ENCODE measurements at regions not wholly inside any gene's neighbourhood (a gene's known extent, or its start where the extent isn't known, plus 50 kb on each side); places are given as distances from the start of the nearest gene placed in this dataset.

DNA sequence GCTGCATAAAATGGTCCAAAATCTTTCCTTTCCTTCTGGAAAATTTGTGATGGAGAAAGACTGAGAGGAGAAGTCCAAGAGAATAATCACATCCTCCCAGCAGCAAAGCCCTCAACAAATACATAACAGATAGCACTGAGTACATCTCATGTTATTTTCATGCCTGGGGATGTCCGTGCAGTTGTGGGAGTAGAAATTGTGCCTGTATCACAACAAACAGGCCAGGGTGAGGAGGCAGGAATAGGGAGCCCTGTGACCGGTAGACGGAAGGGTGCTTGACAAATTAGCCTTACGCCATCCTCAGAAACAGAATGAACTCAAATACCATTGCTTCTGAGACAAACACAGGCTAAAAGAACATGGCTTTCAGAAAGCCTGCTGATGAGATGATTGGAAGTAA lies 333.2 kb upstream of the UMPS start:
- Histone ChIP-seq H3K4me3 (ENCODE audit: low read depth in 1 of 2, low read length in 2 of 2) (no peak overlapping the region), H3K27ac (ENCODE audit: low read depth, low read length) (no peak overlapping the region), H3K4me1 (ENCODE audit: control insufficient read depth in 1 of 2, insufficient read depth in 2 of 2, low read length in 2 of 2) (no peaks in the 10 kb centered on the region), H3K9ac (ENCODE audit: low read depth in 1 of 2, low read length in 2 of 2) (no peak overlapping the region), H3K36me3 (ENCODE audit: control insufficient read depth in 1 of 2, insufficient read depth in 2 of 2, low read length in 2 of 2) (no peaks in the 10 kb centered on the region), H3K9me3 (ENCODE audit: control insufficient read depth in 1 of 2, low read length in 2 of 2) (no peaks in the 10 kb centered on the region), H3K27me3 (ENCODE audit: control insufficient read depth in 1 of 2, insufficient read depth in 2 of 2, low read length in 2 of 2) (no peaks in the 10 kb centered on the region)

DNA sequence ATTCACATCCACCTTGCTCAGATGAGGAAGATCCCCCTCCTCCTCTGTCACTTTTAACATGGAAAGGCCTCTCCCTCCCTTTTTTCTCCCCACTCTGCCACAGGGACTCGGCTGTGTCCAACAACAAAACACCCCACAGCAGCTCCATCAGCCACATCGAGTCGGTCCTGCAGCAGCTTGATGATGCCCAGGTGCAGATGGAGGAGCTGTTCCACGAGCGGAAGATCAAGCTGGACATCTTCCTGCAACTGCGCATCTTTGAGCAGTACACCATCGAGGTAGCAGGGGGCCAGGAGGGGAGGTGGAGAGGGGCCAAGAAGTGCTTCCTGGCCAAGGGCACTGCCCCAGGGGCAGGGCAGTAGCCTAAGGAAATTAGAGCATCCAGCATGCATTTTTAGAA lies 331.7 kb upstream of the UMPS start:
- Histone ChIP-seq H3K27ac (ENCODE audit: low read depth, low read length) (no peak overlapping the region), H3K4me3 (ENCODE audit: low read depth in 1 of 2, low read length in 2 of 2) (no peak overlapping the region), H3K4me1 (ENCODE audit: control insufficient read depth in 1 of 2, insufficient read depth in 2 of 2, low read length in 2 of 2) (no peaks in the 10 kb centered on the region), H3K9me3 (ENCODE audit: control insufficient read depth in 1 of 2, low read length in 2 of 2) (no peaks in the 10 kb centered on the region), H3K9ac (ENCODE audit: low read depth in 1 of 2, low read length in 2 of 2) (no peak overlapping the region), H3K27me3 (ENCODE audit: control insufficient read depth in 1 of 2, insufficient read depth in 2 of 2, low read length in 2 of 2) (no peaks in the 10 kb centered on the region), H3K36me3 (ENCODE audit: control insufficient read depth in 1 of 2, insufficient read depth in 2 of 2, low read length in 2 of 2) (no peaks in the 10 kb centered on the region)

DNA sequence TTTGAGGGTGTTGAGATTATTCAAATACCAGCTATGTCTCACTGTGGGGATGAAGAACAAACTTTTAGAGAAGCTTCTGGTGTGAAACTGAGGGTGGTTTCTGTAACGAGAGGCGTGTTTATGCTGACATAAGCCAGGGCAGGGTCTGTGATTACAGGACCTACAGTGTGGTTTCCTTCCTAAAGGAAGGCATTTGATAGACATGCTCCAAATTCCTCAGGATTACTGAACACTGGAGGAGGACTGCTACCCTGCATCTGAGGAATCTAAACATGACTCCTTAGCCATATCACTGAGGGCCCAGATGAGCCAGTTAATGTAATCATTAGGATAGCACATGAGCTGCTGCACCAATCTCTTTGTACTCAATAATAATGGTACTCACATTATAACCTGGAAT lies 328.4 kb upstream of the UMPS start:
- no peaks in the 10 kb centered on the region for H3K4me1 ChIP-seq (ENCODE audit: control insufficient read depth in 1 of 2, insufficient read depth in 2 of 2, low read length in 2 of 2)
- no peak overlapping the region for H3K27ac ChIP-seq (ENCODE audit: low read depth, low read length)
- H3K36me3 ChIP-seq (ENCODE audit: control insufficient read depth in 1 of 2, insufficient read depth in 2 of 2, low read length in 2 of 2), result no peaks in the 10 kb centered on the region
- H3K9me3 ChIP-seq (ENCODE audit: control insufficient read depth in 1 of 2, low read length in 2 of 2), result no peaks in the 10 kb centered on the region
- H3K4me3 ChIP-seq (ENCODE audit: low read depth in 1 of 2, low read length in 2 of 2), result no peak overlapping the region
- H3K27me3 ChIP-seq (ENCODE audit: control insufficient read depth in 1 of 2, insufficient read depth in 2 of 2, low read length in 2 of 2), result no peaks in the 10 kb centered on the region
- H3K9ac ChIP-seq (ENCODE audit: low read depth in 1 of 2, low read length in 2 of 2), result no peak overlapping the region

DNA sequence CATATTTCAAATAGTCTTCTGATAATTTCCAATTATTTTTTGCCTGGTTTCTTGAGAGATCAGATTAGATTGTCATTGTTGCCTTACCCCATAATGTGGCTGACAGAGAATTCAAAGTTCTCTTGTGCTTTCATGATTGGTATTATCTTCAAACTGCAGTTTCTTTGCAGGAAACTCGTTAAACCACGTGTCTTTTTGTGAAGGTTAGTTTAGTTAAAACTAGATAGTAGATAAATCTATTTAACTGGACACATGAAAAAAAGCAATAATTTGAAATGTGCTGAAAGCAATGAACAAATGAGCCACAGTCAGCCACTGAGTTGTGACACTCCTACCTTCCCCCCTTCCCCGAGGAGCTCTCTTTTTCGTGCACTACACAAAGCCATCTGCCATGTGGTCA lies 327.5 kb upstream of the UMPS start:
- no peaks in the 10 kb centered on the region for H3K9me3 ChIP-seq (ENCODE audit: control insufficient read depth in 1 of 2, low read length in 2 of 2)
- no peak overlapping the region for H3K9ac ChIP-seq (ENCODE audit: low read depth in 1 of 2, low read length in 2 of 2)
- H3K4me3 ChIP-seq (ENCODE audit: low read depth in 1 of 2, low read length in 2 of 2), result no peak overlapping the region
- H3K4me1 ChIP-seq (ENCODE audit: control insufficient read depth in 1 of 2, insufficient read depth in 2 of 2, low read length in 2 of 2), result no peaks in the 10 kb centered on the region
- H3K27me3 ChIP-seq (ENCODE audit: control insufficient read depth in 1 of 2, insufficient read depth in 2 of 2, low read length in 2 of 2), result no peaks in the 10 kb centered on the region
- no peaks in the 10 kb centered on the region for H3K36me3 ChIP-seq (ENCODE audit: control insufficient read depth in 1 of 2, insufficient read depth in 2 of 2, low read length in 2 of 2)
- H3K27ac ChIP-seq (ENCODE audit: low read depth, low read length), result no peak overlapping the region

DNA sequence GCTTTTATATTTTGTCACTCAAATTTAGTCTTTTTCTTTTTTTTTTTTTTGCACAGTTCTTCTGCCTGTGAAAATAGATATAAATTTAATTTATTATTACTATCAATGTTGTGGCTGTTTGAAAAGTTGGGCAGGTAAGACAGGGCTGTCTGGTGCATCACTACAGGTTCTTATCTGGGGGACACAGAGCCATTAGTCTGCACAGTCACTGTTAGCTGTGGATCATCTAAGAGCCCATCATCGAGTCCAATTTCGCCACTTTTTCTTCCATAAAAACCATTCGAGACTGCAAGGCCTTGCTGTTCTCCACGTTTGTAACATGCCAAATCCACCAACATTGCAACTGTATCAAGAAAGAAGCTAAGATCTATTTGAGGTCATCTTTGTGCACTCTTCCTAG lies 325.6 kb upstream of the UMPS start:
- H3K9me3 ChIP-seq (ENCODE audit: control insufficient read depth in 1 of 2, low read length in 2 of 2), result no peaks in the 10 kb centered on the region

DNA sequence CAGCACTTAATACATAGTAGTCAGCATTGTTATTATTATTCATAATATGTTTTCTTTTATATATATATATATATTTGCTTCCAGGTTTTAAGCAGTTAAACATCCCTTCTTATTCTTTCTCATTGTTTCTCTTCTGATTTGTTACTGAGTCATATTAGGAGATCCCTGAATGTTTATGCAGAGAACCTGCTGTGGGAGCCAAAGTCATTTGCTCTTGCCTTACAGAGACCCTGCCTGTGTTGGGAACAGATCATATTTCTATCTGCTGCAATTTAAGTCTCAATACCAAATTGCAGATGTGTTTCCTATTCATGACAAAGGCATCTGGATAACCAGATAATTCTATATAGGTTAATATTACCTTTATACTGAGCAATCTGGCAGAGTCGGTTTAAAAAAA lies 323.0 kb upstream of the UMPS start:
- H3K27me3 ChIP-seq (ENCODE audit: control insufficient read depth in 1 of 2, insufficient read depth in 2 of 2, low read length in 2 of 2), result no peaks in the 10 kb centered on the region
- H3K9me3 ChIP-seq (ENCODE audit: control insufficient read depth in 1 of 2, low read length in 2 of 2), result no peaks in the 10 kb centered on the region
- H3K36me3 ChIP-seq (ENCODE audit: control insufficient read depth in 1 of 2, insufficient read depth in 2 of 2, low read length in 2 of 2), result no peaks in the 10 kb centered on the region
- H3K9ac ChIP-seq (ENCODE audit: low read depth in 1 of 2, low read length in 2 of 2), result no peak overlapping the region
- no peak overlapping the region for H3K27ac ChIP-seq (ENCODE audit: low read depth, low read length)
- no peaks in the 10 kb centered on the region for H3K4me1 ChIP-seq (ENCODE audit: control insufficient read depth in 1 of 2, insufficient read depth in 2 of 2, low read length in 2 of 2)
- no peak overlapping the region for H3K4me3 ChIP-seq (ENCODE audit: low read depth in 1 of 2, low read length in 2 of 2)

More for the DNA sequence above, 325.6 kb upstream of the UMPS start:
- no peak overlapping the region for H3K4me3 ChIP-seq (ENCODE audit: low read depth in 1 of 2, low read length in 2 of 2)
- no peak overlapping the region for H3K9ac ChIP-seq (ENCODE audit: low read depth in 1 of 2, low read length in 2 of 2)
- H3K4me1 ChIP-seq (ENCODE audit: control insufficient read depth in 1 of 2, insufficient read depth in 2 of 2, low read length in 2 of 2), result no peaks in the 10 kb centered on the region
- no peaks in the 10 kb centered on the region for H3K36me3 ChIP-seq (ENCODE audit: control insufficient read depth in 1 of 2, insufficient read depth in 2 of 2, low read length in 2 of 2)
- H3K27me3 ChIP-seq (ENCODE audit: control insufficient read depth in 1 of 2, insufficient read depth in 2 of 2, low read length in 2 of 2), result no peaks in the 10 kb centered on the region
- no peak overlapping the region for H3K27ac ChIP-seq (ENCODE audit: low read depth, low read length)

DNA sequence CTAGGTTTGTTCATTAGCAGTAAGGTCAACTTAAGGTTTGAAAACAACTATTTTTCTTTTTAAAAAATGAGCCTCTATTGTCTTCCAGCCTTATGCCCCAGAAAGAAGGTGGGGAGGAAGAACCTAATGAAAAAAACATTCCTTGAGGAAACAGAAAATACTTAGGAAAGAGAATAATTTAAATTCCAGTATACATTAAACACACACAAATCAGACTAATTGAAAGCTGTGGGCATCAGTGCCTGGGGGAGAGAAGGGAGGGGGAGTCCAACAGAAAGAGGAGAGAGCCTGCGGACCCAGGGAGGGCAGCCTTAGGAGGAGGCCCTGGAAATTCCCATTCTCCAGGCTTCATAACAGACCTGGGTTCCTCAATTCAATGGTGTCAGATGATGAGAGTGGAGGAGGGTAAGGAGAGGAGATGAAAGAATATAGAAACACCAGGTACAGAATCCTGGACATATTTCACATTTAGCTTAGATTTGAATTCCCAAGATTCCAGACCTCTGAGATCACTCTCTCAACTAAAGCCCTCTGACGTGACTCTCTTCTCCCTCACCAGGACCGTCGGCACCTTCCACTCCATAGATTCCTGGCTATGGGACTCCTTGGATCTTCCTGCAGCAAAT lies 320.5 kb upstream of the UMPS start:
- Histone ChIP-seq H3K27ac (ENCODE audit: low read depth, low read length) (no peak overlapping the region), H3K4me3 (ENCODE audit: low read depth in 1 of 2, low read length in 2 of 2) (no peak overlapping the region), H3K4me1 (ENCODE audit: control insufficient read depth in 1 of 2, insufficient read depth in 2 of 2, low read length in 2 of 2) (peaks cover 0 to 6% of the 10 kb centered on the region in 2 donors), H3K9me3 (ENCODE audit: control insufficient read depth in 1 of 2, low read length in 2 of 2) (no peaks in the 10 kb centered on the region), H3K27me3 (ENCODE audit: control insufficient read depth in 1 of 2, insufficient read depth in 2 of 2, low read length in 2 of 2) (no peaks in the 10 kb centered on the region), H3K9ac (ENCODE audit: low read depth in 1 of 2, low read length in 2 of 2) (no peak overlapping the region), H3K36me3 (ENCODE audit: control insufficient read depth in 1 of 2, insufficient read depth in 2 of 2, low read length in 2 of 2) (no peaks in the 10 kb centered on the region)

DNA sequence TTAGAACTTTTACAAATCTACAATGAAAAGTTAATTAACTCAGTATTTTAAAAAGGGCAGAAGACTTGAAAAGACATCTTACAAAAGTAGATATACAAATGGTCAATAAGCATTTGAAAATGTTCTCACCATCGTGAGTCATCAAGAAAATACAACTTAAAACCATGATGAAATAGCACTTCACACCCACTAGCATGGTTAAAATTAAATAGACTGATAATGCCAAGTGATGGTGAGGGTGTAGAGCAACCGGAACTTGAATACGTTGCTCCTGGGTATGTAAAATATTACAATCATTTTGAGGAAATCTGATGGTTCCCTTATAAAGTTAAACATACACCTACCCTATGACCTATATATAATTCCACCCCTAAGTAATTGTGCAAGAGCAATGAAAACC lies 319.8 kb upstream of the UMPS start:
- no peaks in the 10 kb centered on the region for H3K9me3 ChIP-seq (ENCODE audit: control insufficient read depth in 1 of 2, low read length in 2 of 2)
- H3K9ac ChIP-seq (ENCODE audit: low read depth in 1 of 2, low read length in 2 of 2), result no peak overlapping the region
- peaks cover 0 to 6% of the 10 kb centered on the region in 2 donors for H3K4me1 ChIP-seq (ENCODE audit: control insufficient read depth in 1 of 2, insufficient read depth in 2 of 2, low read length in 2 of 2)
- no peaks in the 10 kb centered on the region for H3K36me3 ChIP-seq (ENCODE audit: control insufficient read depth in 1 of 2, insufficient read depth in 2 of 2, low read length in 2 of 2)
- no peaks in the 10 kb centered on the region for H3K27me3 ChIP-seq (ENCODE audit: control insufficient read depth in 1 of 2, insufficient read depth in 2 of 2, low read length in 2 of 2)
- H3K4me3 ChIP-seq (ENCODE audit: low read depth in 1 of 2, low read length in 2 of 2), result no peak overlapping the region
- no peak overlapping the region for H3K27ac ChIP-seq (ENCODE audit: low read depth, low read length)

DNA sequence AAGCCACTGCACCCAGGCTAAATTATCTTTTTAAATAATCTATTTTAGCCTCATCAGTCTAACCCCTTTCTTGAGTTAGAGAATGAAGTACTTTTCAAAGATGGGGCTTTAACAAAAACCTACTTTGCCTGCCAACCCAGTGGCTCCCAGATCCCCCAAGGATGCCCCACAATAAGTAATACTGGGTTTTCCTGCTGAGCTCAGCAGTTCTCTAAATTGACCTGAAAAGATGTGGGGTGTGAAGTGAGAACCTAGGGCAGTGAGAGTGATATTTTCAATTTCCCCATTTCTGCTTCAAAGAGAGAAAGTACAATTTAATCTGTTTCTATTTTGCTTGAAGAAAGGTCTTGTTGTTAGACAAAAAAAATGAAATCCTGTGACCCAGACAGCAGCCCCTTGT lies 318.5 kb upstream of the UMPS start:
- Histone ChIP-seq H3K36me3 (ENCODE audit: control insufficient read depth in 1 of 2, insufficient read depth in 2 of 2, low read length in 2 of 2) (no peaks in the 10 kb centered on the region), H3K9me3 (ENCODE audit: control insufficient read depth in 1 of 2, low read length in 2 of 2) (no peaks in the 10 kb centered on the region)

DNA sequence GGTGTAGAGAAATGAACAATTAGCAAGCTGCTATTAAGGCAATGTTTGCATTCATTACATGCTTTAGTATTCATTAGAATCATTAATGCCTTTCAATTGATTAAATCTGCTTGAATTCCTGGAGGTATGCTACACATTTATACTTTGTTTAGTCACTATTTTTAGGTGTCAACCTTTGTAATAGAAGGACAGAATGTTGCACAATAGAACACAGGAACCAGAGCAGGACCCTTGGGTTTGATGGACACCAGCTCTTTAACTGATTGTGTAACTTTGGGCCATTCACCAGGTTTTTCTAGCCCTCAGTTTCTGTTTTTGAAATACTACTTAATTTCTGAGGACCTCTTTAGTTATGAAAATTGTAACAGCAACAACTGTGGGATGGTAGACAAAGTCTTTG lies 317.6 kb upstream of the UMPS start:
- peaks cover 0 to 6% of the 10 kb centered on the region in 2 donors for H3K4me1 ChIP-seq (ENCODE audit: control insufficient read depth in 1 of 2, insufficient read depth in 2 of 2, low read length in 2 of 2)
- no peak overlapping the region for H3K9ac ChIP-seq (ENCODE audit: low read depth in 1 of 2, low read length in 2 of 2)
- no peaks in the 10 kb centered on the region for H3K9me3 ChIP-seq (ENCODE audit: control insufficient read depth in 1 of 2, low read length in 2 of 2)
- H3K27ac ChIP-seq (ENCODE audit: low read depth, low read length), result no peak overlapping the region
- H3K27me3 ChIP-seq (ENCODE audit: control insufficient read depth in 1 of 2, insufficient read depth in 2 of 2, low read length in 2 of 2), result no peaks in the 10 kb centered on the region
- H3K36me3 ChIP-seq (ENCODE audit: control insufficient read depth in 1 of 2, insufficient read depth in 2 of 2, low read length in 2 of 2), result no peaks in the 10 kb centered on the region
- H3K4me3 ChIP-seq (ENCODE audit: low read depth in 1 of 2, low read length in 2 of 2), result no peak overlapping the region

More for the DNA sequence above, 318.5 kb upstream of the UMPS start:
- Histone ChIP-seq H3K27ac (ENCODE audit: low read depth, low read length) (no peak overlapping the region), H3K27me3 (ENCODE audit: control insufficient read depth in 1 of 2, insufficient read depth in 2 of 2, low read length in 2 of 2) (no peaks in the 10 kb centered on the region), H3K9ac (ENCODE audit: low read depth in 1 of 2, low read length in 2 of 2) (no peak overlapping the region), H3K4me3 (ENCODE audit: low read depth in 1 of 2, low read length in 2 of 2) (no peak overlapping the region), H3K4me1 (ENCODE audit: control insufficient read depth in 1 of 2, insufficient read depth in 2 of 2, low read length in 2 of 2) (peaks cover 0 to 6% of the 10 kb centered on the region in 2 donors)

DNA sequence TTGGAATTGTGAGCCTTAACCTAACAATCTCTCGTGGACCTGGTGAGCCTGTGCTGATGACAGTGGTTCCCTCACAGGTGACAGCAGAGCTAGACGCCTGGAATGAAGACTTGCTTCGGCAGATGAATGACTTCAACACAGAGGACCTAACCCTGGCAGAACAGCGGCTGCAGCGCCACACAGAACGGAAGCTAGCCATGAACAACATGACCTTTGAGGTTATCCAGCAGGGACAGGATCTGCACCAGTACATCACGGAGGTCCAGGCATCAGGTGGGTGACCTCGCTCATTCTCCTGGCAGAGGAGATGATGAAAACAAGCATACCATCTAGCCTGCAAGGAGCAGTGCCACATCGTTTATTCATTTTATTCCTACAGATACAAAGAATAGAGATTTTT lies 316.9 kb upstream of the UMPS start:
- Histone ChIP-seq H3K27me3 (ENCODE audit: control insufficient read depth in 1 of 2, insufficient read depth in 2 of 2, low read length in 2 of 2) (no peaks in the 10 kb centered on the region), H3K9ac (ENCODE audit: low read depth in 1 of 2, low read length in 2 of 2) (no peak overlapping the region), H3K4me3 (ENCODE audit: low read depth in 1 of 2, low read length in 2 of 2) (no peak overlapping the region), H3K36me3 (ENCODE audit: control insufficient read depth in 1 of 2, insufficient read depth in 2 of 2, low read length in 2 of 2) (no peaks in the 10 kb centered on the region), H3K27ac (ENCODE audit: low read depth, low read length) (no peak overlapping the region), H3K4me1 (ENCODE audit: control insufficient read depth in 1 of 2, insufficient read depth in 2 of 2, low read length in 2 of 2) (peaks cover 0 to 6% of the 10 kb centered on the region in 2 donors), H3K9me3 (ENCODE audit: control insufficient read depth in 1 of 2, low read length in 2 of 2) (no peaks in the 10 kb centered on the region)

Data from duodenal mucosa (tissue), 2 donors.